ENCODE measurements at regions not wholly inside any gene's neighbourhood (a gene's known extent, or its start where the extent isn't known, plus 50 kb on each side); places are given as distances from the start of the nearest gene placed in this dataset.
A peak's percentile ranks its signal among the peaks of the same experiment; 100 is the strongest.

DNA sequence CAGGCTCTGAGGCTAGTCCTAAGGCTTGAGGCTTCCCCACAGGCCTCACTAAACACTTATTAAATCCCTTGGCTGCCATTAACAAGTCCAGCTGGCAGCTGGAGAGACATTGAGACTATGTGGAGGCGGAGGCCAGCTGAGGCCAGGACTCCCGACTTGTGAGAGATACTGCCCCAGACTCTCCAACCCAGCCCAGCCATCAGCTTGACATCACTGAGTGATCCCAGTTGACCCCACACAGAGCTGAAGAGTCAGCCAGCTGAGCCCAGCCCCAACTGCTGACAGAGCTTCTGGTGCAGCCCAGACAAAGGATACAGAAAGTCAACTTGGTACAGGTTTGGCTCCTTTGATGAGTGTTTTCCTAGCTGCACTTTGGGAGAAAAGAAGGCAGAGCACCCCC, 343.1 kb downstream of the C16orf95 start:
- Histone ChIP-seq H3K27ac (ENCODE audit: low read depth in 1 of 2, low read length in 2 of 2) (no peak overlapping the region), H3K4me1 (ENCODE audit: control insufficient read depth in 4 of 4, insufficient read depth in 4 of 4, low read length in 3 of 4) (no peaks in the 10 kb centered on the region), H3K4me3 (ENCODE audit: low read depth in 1 of 3, low read length in 3 of 3) (no peak overlapping the region), H3K36me3 (ENCODE audit: control insufficient read depth in 4 of 4, insufficient read depth in 3 of 4, low read depth in 1 of 4, low read length in 3 of 4) (no peaks in the 10 kb centered on the region), H3K9ac (ENCODE audit: low read depth in 1 of 2, low read length in 2 of 2) (no peak overlapping the region), H3K9me3 (ENCODE audit: control insufficient read depth in 4 of 4, low read length in 3 of 4) (peaks cover 0 to 3% (median 0%) of the 10 kb centered on the region in 4 donors), H3K27me3 (ENCODE audit: control insufficient read depth in 4 of 4, insufficient read depth in 4 of 4, low read length in 3 of 4) (peaks cover 0 to 4% (median 0%) of the 10 kb centered on the region in 4 donors)
- no peak for DNase-seq (ENCODE audit: low spot score)
- TF ChIP-seq SP1 (IDR thresholded peaks at IDR 0.05) (no peak), GABPA (IDR thresholded peaks at IDR 0.05 in 1 of 2, conservative IDR thresholded peaks at IDR 0.05 in 1 of 2) (no peak), YY1 (IDR thresholded peaks at IDR 0.05) (no peak), RXRA (IDR thresholded peaks at IDR 0.05) (no peak), HNF4G (IDR thresholded peaks at IDR 0.05) (no peak), HNF4A (conservative IDR thresholded peaks at IDR 0.05) (no peak), NR2F2 (IDR thresholded peaks at IDR 0.05) (no peak), TAF1 (conservative IDR thresholded peaks at IDR 0.05) (no peak), FOXA1 (IDR thresholded peaks at IDR 0.05) (no peak), JUND (IDR thresholded peaks at IDR 0.05) (no peak)
- TF ChIP-seq, protein P1, sequence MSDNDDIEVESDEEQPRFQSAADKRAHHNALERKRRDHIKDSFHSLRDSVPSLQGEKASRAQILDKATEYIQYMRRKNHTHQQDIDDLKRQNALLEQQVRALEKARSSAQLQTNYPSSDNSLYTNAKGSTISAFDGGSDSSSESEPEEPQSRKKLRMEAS (IDR thresholded peaks at IDR 0.05), result no peak
- TF ChIP-seq, protein P2, sequence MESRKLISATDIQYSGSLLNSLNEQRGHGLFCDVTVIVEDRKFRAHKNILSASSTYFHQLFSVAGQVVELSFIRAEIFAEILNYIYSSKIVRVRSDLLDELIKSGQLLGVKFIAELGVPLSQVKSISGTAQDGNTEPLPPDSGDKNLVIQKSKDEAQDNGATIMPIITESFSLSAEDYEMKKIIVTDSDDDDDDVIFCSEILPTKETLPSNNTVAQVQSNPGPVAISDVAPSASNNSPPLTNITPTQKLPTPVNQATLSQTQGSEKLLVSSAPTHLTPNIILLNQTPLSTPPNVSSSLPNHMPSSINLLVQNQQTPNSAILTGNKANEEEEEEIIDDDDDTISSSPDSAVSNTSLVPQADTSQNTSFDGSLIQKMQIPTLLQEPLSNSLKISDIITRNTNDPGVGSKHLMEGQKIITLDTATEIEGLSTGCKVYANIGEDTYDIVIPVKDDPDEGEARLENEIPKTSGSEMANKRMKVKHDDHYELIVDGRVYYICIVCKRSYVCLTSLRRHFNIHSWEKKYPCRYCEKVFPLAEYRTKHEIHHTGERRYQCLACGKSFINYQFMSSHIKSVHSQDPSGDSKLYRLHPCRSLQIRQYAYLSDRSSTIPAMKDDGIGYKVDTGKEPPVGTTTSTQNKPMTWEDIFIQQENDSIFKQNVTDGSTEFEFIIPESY (IDR thresholded peaks at IDR 0.05), result no peak
- TF ChIP-seq, protein P3, sequence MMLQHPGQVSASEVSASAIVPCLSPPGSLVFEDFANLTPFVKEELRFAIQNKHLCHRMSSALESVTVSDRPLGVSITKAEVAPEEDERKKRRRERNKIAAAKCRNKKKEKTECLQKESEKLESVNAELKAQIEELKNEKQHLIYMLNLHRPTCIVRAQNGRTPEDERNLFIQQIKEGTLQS (IDR thresholded peaks at IDR 0.05), result no peak
- TF ChIP-seq, protein P4, sequence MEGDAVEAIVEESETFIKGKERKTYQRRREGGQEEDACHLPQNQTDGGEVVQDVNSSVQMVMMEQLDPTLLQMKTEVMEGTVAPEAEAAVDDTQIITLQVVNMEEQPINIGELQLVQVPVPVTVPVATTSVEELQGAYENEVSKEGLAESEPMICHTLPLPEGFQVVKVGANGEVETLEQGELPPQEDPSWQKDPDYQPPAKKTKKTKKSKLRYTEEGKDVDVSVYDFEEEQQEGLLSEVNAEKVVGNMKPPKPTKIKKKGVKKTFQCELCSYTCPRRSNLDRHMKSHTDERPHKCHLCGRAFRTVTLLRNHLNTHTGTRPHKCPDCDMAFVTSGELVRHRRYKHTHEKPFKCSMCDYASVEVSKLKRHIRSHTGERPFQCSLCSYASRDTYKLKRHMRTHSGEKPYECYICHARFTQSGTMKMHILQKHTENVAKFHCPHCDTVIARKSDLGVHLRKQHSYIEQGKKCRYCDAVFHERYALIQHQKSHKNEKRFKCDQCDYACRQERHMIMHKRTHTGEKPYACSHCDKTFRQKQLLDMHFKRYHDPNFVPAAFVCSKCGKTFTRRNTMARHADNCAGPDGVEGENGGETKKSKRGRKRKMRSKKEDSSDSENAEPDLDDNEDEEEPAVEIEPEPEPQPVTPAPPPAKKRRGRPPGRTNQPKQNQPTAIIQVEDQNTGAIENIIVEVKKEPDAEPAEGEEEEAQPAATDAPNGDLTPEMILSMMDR (IDR thresholded peaks at IDR 0.05; ENCODE audit: low read depth, low read length, missing input control), result no peak
- 87% methylated on average over 2 of the region's 2 CpGs for WGBS

DNA sequence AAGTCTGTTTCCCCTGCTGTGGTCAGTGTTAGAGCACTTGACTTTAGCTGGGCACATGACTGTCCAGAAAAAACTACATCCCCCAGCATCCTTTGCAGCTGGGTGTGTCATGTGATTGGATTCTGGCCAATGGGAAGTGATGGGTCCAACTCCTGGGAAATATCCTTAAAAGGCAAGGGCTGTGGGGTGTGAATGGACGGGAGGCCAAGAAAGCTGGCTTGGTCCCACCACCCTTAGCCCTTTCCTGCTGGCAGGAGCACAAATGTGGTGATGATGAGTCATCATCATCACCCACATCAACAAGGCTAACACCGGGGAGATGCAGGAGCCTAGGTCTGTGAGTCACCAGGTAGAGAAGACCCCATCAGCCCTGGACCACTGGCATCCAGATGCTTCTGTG, 341.7 kb downstream of the C16orf95 start:
- TF ChIP-seq JUND (IDR thresholded peaks at IDR 0.05) (peak in 1 of 2 donors; percentile 35), FOXA2 (IDR thresholded peaks at IDR 0.05) (no peak), RXRA (IDR thresholded peaks at IDR 0.05) (peak in 1 of 2 donors; percentile 29)
- no peaks in the 10 kb centered on the region for H3K4me1 ChIP-seq (ENCODE audit: control insufficient read depth in 4 of 4, insufficient read depth in 4 of 4, low read length in 3 of 4)
- peaks cover 0 to 4% (median 0%) of the 10 kb centered on the region in 4 donors for H3K27me3 ChIP-seq (ENCODE audit: control insufficient read depth in 4 of 4, insufficient read depth in 4 of 4, low read length in 3 of 4)
- H3K9ac ChIP-seq (ENCODE audit: low read depth in 1 of 2, low read length in 2 of 2), result no peak overlapping the region
- WGBS, result 54% methylated on average over 2 of the region's 2 CpGs
- peaks cover 0 to 3% (median 0%) of the 10 kb centered on the region in 4 donors for H3K9me3 ChIP-seq (ENCODE audit: control insufficient read depth in 4 of 4, low read length in 3 of 4)
- H3K36me3 ChIP-seq (ENCODE audit: control insufficient read depth in 4 of 4, insufficient read depth in 3 of 4, low read depth in 1 of 4, low read length in 3 of 4), result no peaks in the 10 kb centered on the region
- H3K27ac ChIP-seq (ENCODE audit: low read depth in 1 of 2, low read length in 2 of 2), result no peak overlapping the region
- no peak overlapping the region for H3K4me3 ChIP-seq (ENCODE audit: low read depth in 1 of 3, low read length in 3 of 3)
- no peak for DNase-seq (ENCODE audit: low spot score)

DNA sequence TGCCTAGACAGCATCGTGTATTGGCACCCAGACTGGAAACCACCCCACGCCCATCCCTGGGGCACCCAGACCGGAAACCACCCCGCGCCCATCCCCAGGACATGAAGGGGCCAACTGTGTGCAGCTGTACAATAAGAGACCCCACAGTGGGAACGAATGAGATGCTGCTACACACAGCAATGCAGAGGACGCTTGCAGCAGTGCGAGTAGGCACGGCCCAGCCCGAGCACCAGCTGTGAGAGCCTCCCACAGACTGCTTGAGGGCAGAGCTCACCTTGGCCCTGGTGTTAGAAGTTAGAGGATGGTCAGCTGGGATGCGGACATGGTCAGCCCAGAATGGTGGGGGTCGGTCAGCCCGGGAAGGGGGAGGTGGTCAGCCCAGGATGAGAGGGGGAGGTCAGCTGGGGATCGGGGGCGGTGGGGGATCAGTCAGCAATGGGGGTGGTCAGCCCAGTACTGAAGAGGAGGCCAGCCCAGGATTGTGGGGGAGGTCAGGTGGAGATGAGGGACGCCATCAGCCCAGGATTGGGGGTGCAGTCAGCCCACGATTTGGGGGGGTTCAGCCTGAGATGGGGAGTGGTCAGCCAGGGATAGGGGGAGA, 340.0 kb downstream of the C16orf95 start:
- no peak overlapping the region for H3K9ac ChIP-seq (ENCODE audit: low read depth in 1 of 2, low read length in 2 of 2)
- H3K4me3 ChIP-seq (ENCODE audit: low read depth in 1 of 3, low read length in 3 of 3), result no peak overlapping the region
- TF ChIP-seq EGR1 (IDR thresholded peaks at IDR 0.05; ENCODE audit: low read depth in 2 of 2), result no peak
- DNase-seq (ENCODE audit: low spot score), result no peak
- 85% methylated on average over 17 of the region's 17 CpGs for WGBS
- no peaks in the 10 kb centered on the region for H3K4me1 ChIP-seq (ENCODE audit: control insufficient read depth in 4 of 4, insufficient read depth in 4 of 4, low read length in 3 of 4)
- H3K27me3 ChIP-seq (ENCODE audit: control insufficient read depth in 4 of 4, insufficient read depth in 4 of 4, low read length in 3 of 4), result no peaks in the 10 kb centered on the region
- no peak overlapping the region for H3K27ac ChIP-seq (ENCODE audit: low read depth in 1 of 2, low read length in 2 of 2)
- H3K9me3 ChIP-seq (ENCODE audit: control insufficient read depth in 4 of 4, low read length in 3 of 4), result peaks cover 0 to 3% (median 0%) of the 10 kb centered on the region in 4 donors
- no peaks in the 10 kb centered on the region for H3K36me3 ChIP-seq (ENCODE audit: control insufficient read depth in 4 of 4, insufficient read depth in 3 of 4, low read depth in 1 of 4, low read length in 3 of 4)

Data from liver (tissue), 8 donors.